ENCODE measurements at regions not wholly inside any gene's neighbourhood (a gene's known extent, or its start where the extent isn't known, plus 50 kb on each side); places are given as distances from the start of the nearest gene placed in this dataset.
A peak's percentile ranks its signal among the peaks of the same experiment; 100 is the strongest.
"Not testable (repeated sequence)": the region's sequence is repeated elsewhere in the genome, so short reads cannot be mapped to it uniquely, and the experiment has no call there.

- TF ChIP-seq ZNF266 (tag by site-specific recombination; IDR thresholded peaks at IDR 0.05; ENCODE audit: low read depth), result no peak
Measured at GRCh38 chr14:70256601-70257000, 67.8 kb upstream of the SLC8A3 start (continued).

GRCh38 chr14:70255071-70256057 lies 66.6 kb upstream of the SLC8A3 start:
- CTCF ChIA-PET, result interaction anchor here (0.6 to 1.2 kb wide), 3 partner anchors 11 to 437 kb away, joined by 3 to 4 read pairs (median 3); no protein-coding TSS in a partner anchor

GRCh38 chr14:70254476-70254961 lies 65.8 kb upstream of the SLC8A3 start:
- no peaks in the 10 kb centered on the region for H3K9me3 ChIP-seq (ENCODE audit: control insufficient read depth, insufficient read depth, low read depth, low read length)
- H3K36me3 ChIP-seq (ENCODE audit: control insufficient read depth in 2 of 2, insufficient read depth in 1 of 2, low read length in 2 of 2), result no peaks in the 10 kb centered on the region
- H3K4me3 ChIP-seq (ENCODE audit: low read depth, low read length), result peak overlapping the region; percentile 56
- ChIA-PET CTCF (interaction anchor here (0.8 kb wide), 1 partner anchor 61 kb away, joined by 3 read pairs; no protein-coding TSS in a partner anchor), POLR2A (interaction anchor here (1.5 kb wide), 1 partner anchor 65 kb away, joined by 3 read pairs; the partner anchor contains the start of gene SLC8A3)
- no peak overlapping the region for H3K27ac ChIP-seq (ENCODE audit: extremely low read depth, low read depth, low read length)
- no peaks in the 10 kb centered on the region for H3K4me1 ChIP-seq (ENCODE audit: control insufficient read depth, insufficient read depth, low read length)
- TF ChIP-seq MEIS1 (CRISPR knock-in tag; IDR thresholded peaks at IDR 0.05; ENCODE audit: borderline replicate concordance) (no peak), ZBTB1 (tag by site-specific recombination; IDR thresholded peaks at IDR 0.05) (no peak), ZNF335 (tag by site-specific recombination; conservative IDR thresholded peaks at IDR 0.05) (peak; percentile 80), ZNF792 (tag by site-specific recombination; IDR thresholded peaks at IDR 0.05) (no peak), ZBTB11 (tag by site-specific recombination; conservative IDR thresholded peaks at IDR 0.05; ENCODE audit: low read depth) (no peak), ZBTB17 (tag by site-specific recombination; IDR thresholded peaks at IDR 0.05) (peak; percentile 80), KLF16 (tag by site-specific recombination; IDR thresholded peaks at IDR 0.05) (no peak), ZNF2 (tag by site-specific recombination; IDR thresholded peaks at IDR 0.05) (no peak), ZFHX2 (tag by site-specific recombination; conservative IDR thresholded peaks at IDR 0.05) (peak; percentile 84), ZNF449 (tag by site-specific recombination; IDR thresholded peaks at IDR 0.05) (no peak), ZBTB8A (tag by site-specific recombination; IDR thresholded peaks at IDR 0.05) (peak; percentile 95), ZNF600 (tag by site-specific recombination; IDR thresholded peaks at IDR 0.05) (0 out of 2 replicates have a peak, but pooled peaks have one; percentile 13), ZNF76 (tag by site-specific recombination; IDR thresholded peaks at IDR 0.05; ENCODE audit: borderline replicate concordance, low read depth) (no peak), INSM2 (tag by site-specific recombination; IDR thresholded peaks at IDR 0.05) (no peak), CTCF (tag by site-specific recombination; IDR thresholded peaks at IDR 0.05) (no peak), KLF10 (tag by site-specific recombination; IDR thresholded peaks at IDR 0.05) (no peak), KLF9 (tag by site-specific recombination; IDR thresholded peaks at IDR 0.05; ENCODE audit: low read depth) (peak; percentile 39), EGR2 (tag by site-specific recombination; IDR thresholded peaks at IDR 0.05; ENCODE audit: low read depth) (peak; percentile 71)

More at GRCh38 chr14:70255071-70256057, 66.6 kb upstream of the SLC8A3 start:
- POLR2A ChIA-PET, result interaction anchor here (0.6 to 1.5 kb wide), 2 partner anchors 42 to 66 kb away, joined by 3 to 4 read pairs; partner anchors contain the start of gene SLC8A3
- not testable (repeated sequence) for H3K9me3 ChIP-seq (ENCODE audit: control insufficient read depth, insufficient read depth, low read depth, low read length); H3K4me1 ChIP-seq (ENCODE audit: control insufficient read depth, insufficient read depth, low read length); H3K36me3 ChIP-seq (ENCODE audit: control insufficient read depth in 2 of 2, insufficient read depth in 1 of 2, low read length in 2 of 2); H3K27ac ChIP-seq (ENCODE audit: extremely low read depth, low read depth, low read length)
- TF ChIP-seq SP3 (tag by site-specific recombination; IDR thresholded peaks at IDR 0.05) (0 out of 2 replicates have a peak, but pooled peaks have one; percentile 18), MZF1 (tag by site-specific recombination; IDR thresholded peaks at IDR 0.05; ENCODE audit: borderline replicate concordance) (0 out of 2 replicates have a peak, but pooled peaks have one; percentile 23), ZNF350 (tag by site-specific recombination; IDR thresholded peaks at IDR 0.05) (peak; percentile 84), SP2 (tag by site-specific recombination; IDR thresholded peaks at IDR 0.05) (peak; percentile 81), SETDB1 (IDR thresholded peaks at IDR 0.05; ENCODE audit: insufficient read length, low read length) (peak; percentile 62)
- peak overlapping the region; percentile 48 for H3K4me3 ChIP-seq (ENCODE audit: low read depth, low read length)

Data from HEK293 (cell line).